Amniotic epithelial cell (primary cell): ENCODE measurements at regions not wholly inside any gene's neighbourhood (a gene's known extent, or its start where the extent isn't known, plus 50 kb on each side); places are given as distances from the start of the nearest gene placed in this dataset.
A peak's percentile ranks its signal among the peaks of the same experiment; 100 is the strongest.
"Not testable (repeated sequence)": the region's sequence is repeated elsewhere in the genome, so short reads cannot be mapped to it uniquely, and the experiment has no call there.

Source experiments
- DNase-seq: peaks from one replicate; pipeline ENCODE4 v3.0.0-alpha.2; 2010; ENCODE audit warnings: low read depth

- DNase-seq = no peak
These were observed 385.2 kb downstream of the GPAT3 start for GRCh38 chr4:83921124-83921523.

- DNase-seq = no peak
These were observed 384.5 kb downstream of the GPAT3 start for GRCh38 chr4:83920375-83920774.

GRCh38 chr4:83917572-83917971, 381.7 kb downstream of the GPAT3 start:
- peak; percentile 17 for DNase-seq

GRCh38 chr4:83910693-83911092, 374.8 kb downstream of the GPAT3 start:
- DNase-seq = no peak

GRCh38 chr4:83906561-83906960, 370.7 kb downstream of the GPAT3 start:
- peak; percentile 62 for DNase-seq

DNA sequence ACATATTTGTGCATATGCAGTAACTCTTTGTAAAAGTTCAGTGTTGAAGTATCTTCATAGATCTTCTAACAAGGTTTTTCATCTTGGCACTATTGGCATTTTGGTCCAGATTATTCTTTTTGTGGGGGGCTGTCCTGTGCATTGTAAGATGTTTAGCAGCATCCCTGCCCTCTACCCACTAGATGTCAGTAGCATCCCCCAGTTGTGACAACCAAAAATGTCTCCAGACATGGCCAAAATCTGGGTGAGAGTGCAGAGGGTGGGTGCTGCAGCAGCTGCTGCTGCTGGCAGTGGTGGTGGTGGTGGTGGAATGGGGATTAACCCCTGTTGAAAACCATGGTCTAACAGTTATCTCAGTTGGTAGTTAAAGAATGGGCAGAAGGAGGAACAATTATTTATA, 370.0 kb downstream of the GPAT3 start:
- DNase-seq = no peak

- not testable (repeated sequence) for DNase-seq
These were observed 367.8 kb downstream of the GPAT3 start for GRCh38 chr4:83903740-83904139.

GRCh38 chr4:83894831-83895230, 358.9 kb downstream of the GPAT3 start:
- DNase-seq = no peak

DNA sequence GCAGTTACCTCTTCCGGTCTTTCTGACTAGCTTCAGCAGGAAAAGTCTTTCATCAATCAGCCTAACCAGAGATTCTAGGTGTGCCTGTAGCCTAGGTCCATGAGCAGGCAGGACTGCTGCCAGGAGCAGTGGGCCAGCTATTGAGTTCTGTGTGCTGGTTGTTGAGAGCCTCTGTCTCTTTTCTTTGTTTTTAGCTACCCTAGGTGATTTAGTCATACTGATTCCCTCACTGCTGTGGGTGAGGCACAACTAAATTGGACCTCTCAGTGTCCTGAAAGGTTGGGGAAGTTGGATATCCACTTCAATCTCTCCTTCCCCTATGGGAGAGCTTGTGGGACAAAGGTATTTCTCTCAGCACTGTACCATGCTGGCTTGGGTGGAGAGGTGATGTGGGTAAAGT, 354.9 kb downstream of the GPAT3 start:
- DNase-seq = no peak

GRCh38 chr4:83890231-83890630, 354.3 kb downstream of the GPAT3 start:
- DNase-seq = peak; percentile 14

GRCh38 chr4:83889802-83890201, 353.9 kb downstream of the GPAT3 start:
- peak; percentile 68 for DNase-seq

- no peak for DNase-seq
These were observed 349.6 kb downstream of the GPAT3 start for GRCh38 chr4:83885256-83886182.

GRCh38 chr4:83876047-83876446, 340.1 kb downstream of the GPAT3 start:
- DNase-seq = peak; percentile 33

DNA sequence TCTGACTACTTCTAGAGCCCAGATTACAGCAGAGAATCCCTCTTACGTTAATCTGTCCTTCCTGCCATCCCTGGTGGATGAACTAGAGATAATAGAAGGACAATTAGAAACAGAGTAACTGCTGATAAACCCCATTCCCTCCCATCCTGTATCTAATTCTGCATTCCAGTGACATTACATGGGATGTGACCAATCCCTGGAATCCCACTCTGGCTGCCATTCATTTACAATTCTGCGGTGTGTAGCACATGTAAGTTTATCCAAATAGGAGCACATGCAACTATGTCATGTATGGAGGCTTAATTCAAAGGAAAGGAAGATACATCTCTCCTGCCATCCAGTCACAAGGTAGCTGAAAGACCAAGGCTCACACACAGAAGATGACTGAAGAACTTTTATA, 339.5 kb downstream of the GPAT3 start:
- no peak for DNase-seq

GRCh38 chr4:83873996-83874395, 338.1 kb downstream of the GPAT3 start:
- DNase-seq = no peak

DNA sequence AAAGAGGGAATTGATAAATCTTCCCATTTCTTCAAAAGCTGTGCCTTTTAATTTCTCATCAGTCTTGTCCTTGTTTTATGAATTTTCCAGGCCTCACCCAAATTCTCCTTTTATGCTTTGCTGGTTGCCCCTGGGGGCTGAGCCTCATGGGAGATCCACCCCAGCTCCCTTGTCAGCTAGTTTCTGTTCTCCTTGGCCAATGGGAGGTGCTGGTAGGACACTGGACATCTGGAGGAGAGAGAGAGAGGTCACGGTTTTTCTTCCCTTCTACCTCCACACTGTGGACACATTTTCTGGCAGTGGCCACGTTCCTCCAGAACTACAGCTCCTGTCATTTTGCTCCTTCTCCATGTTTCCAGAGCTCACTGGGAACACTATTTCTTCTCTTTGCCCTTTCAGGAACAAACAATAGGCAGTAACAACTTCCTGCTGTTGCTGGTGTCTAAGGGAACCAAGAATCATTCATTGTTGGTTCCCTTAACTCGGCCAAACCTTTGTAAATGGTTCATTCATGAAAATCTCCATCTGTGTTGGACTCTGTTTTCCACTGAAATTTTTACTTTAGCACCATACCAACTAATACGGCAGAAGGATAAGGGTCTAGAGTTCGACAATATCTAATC, 334.5 kb downstream of the GPAT3 start:
- DNase-seq = no peak

DNA sequence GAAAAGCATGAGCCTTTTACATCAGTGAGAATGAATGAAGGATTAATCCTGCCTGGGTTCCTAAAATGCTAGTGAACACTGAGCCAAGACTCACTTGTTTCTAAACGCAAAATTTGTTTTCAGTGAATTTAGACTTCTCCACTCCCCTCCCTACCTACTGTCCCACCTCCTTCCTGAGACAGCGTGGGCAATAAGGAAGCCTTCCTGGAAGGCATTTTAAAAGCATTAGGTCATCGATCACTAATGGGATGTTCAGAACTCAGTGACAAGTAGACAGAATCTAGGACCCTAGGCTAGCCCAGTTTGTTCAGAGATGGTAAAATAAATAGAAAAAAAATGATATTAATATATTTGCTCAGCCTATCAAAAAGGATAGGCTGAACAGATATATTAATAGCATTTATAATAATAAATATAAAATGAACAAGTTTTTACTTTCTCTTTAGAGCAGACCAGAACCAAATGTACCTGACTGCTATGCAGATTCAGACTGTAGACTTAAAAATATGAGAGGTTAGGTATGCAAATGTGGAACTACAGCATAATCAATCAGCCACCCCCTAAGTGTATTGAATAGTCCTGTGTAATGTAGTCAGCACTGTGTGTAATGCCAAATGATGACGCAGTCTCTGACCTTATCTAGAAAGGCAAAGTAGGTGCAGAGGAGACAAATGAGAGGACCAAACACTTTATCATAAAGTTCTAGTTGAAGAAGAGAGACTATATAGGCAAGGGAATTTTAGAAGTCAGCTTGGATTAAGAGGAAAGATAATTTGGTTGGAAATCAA, 331.1 kb downstream of the GPAT3 start:
- DNase-seq = no peak

- DNase-seq = no peak
These were observed 329.7 kb downstream of the GPAT3 start for GRCh38 chr4:83865417-83866150.

DNA sequence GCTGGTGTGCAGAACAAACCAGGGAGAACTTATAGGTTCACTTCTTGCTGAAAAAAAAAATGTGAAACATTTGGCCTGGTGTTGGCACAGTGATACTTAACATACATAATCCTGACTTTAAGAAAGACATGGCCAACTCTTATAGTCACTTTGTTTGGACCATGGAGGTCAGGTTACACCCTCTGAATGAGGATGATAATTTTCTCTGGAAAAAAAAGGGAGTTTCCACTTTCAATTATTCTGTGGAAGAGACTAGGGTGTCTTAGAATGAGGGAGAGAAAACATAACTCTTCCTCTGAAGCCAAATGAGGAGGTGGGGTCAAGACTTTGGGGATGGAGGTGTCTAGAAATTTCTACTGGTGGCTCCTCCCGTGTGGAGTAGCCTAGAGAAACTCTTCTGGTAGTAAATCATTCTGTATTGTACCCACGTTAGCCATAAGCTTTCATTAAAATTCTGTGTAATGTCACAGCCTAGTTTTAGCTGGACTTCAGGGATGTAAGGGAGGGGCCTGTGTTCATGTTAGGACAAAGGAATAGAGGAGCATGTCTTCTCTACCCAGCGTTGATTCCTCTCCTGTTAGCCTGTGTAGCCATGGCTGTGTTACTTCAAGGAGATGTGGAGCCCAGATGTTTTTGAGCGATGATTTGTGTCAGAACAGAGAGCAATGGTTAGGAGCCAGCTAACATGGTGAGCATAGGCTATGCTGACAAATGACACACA, 328.3 kb downstream of the GPAT3 start:
- DNase-seq = no peak

DNA sequence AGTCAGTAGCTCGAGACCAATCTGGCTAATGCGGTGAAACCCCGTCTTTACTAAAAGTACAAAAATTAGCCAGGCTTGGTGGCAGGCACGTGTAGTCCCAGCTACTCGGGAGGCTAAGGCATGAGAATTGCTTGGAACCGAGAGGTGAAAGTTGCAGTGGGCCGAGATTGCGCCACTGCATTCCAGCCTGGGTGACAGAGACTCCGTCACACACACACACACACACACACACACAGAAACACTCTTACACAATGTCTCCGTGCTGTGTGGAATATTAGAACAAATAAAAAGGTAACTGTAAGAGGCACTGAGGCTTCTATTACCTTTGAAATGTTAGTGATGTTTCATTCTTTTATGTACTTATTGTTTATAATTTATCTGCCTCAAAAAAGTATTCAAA, 326.6 kb downstream of the GPAT3 start:
- DNase-seq = peak; percentile 55

DNA sequence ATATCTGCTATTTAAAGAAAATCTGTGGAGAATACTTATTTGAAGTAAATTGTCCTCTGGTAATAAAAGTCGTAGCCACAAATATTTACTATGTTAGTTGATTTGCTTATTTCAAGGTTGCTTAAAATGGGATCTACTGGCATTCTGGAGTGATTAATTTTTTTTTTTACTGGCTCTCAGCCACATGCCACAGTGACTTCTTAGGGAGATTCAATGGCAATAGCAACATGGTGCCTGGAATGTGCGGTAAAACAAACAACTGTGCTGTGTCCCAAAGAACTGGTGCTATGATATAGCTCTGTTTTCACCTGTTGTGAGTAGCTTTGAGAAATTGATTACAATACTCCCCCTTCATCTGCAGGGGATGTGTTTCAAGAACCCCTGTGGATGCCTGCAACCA, 324.3 kb downstream of the GPAT3 start:
- no peak for DNase-seq
